B cell (primary cell): ENCODE measurements at regions not wholly inside any gene's neighbourhood (a gene's known extent, or its start where the extent isn't known, plus 50 kb on each side); places are given as distances from the start of the nearest gene placed in this dataset.

Experiments used
- EZH2 ChIP-seq: IDR thresholded peaks from 2 replicates; pipeline ENCODE4 v1.6.1; 2012; ENCODE audit warnings: borderline replicate concordance, low read depth, mild to moderate bottlenecking, moderate library complexity, low read length; ENCODE audit not compliant: insufficient read depth, poor library complexity, severe bottlenecking
- TF ChIP-seq, protein P1 (sequence below): fragments of 200-600 bp; IDR thresholded peaks from one replicate; pipeline ENCODE4 v1.8.0; 2022; ENCODE audit warnings: antibody characterized with exemption, mild to moderate bottlenecking

DNA sequence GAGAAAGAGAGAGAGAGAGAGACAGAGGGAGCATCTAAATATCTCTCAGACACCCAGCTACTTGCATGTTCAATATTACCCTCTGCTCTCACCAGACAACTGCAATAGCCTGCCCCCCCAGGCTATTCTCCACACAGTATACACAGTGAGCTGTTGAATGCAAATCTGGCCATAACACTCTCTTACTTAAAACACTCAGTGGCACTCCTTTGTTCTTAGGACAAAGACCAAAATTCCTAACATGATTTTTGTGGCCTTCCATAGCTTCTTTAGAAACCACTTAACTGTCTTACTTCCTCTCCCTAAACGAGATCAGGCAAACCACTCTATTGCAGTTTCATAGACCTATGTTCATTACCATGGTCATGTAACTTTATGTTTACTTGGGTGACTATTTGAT lies 903.6 kb upstream of the AUTS2 start:
- TF ChIP-seq, protein P1, sequence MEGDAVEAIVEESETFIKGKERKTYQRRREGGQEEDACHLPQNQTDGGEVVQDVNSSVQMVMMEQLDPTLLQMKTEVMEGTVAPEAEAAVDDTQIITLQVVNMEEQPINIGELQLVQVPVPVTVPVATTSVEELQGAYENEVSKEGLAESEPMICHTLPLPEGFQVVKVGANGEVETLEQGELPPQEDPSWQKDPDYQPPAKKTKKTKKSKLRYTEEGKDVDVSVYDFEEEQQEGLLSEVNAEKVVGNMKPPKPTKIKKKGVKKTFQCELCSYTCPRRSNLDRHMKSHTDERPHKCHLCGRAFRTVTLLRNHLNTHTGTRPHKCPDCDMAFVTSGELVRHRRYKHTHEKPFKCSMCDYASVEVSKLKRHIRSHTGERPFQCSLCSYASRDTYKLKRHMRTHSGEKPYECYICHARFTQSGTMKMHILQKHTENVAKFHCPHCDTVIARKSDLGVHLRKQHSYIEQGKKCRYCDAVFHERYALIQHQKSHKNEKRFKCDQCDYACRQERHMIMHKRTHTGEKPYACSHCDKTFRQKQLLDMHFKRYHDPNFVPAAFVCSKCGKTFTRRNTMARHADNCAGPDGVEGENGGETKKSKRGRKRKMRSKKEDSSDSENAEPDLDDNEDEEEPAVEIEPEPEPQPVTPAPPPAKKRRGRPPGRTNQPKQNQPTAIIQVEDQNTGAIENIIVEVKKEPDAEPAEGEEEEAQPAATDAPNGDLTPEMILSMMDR = no peak
- TF ChIP-seq EZH2 = no peak
